ENCODE measurements at regions not wholly inside any gene's neighbourhood (a gene's known extent, or its start where the extent isn't known, plus 50 kb on each side); places are given as distances from the start of the nearest gene placed in this dataset.
"Not testable (repeated sequence)": the region's sequence is repeated elsewhere in the genome, so short reads cannot be mapped to it uniquely, and the experiment has no call there.

DNA sequence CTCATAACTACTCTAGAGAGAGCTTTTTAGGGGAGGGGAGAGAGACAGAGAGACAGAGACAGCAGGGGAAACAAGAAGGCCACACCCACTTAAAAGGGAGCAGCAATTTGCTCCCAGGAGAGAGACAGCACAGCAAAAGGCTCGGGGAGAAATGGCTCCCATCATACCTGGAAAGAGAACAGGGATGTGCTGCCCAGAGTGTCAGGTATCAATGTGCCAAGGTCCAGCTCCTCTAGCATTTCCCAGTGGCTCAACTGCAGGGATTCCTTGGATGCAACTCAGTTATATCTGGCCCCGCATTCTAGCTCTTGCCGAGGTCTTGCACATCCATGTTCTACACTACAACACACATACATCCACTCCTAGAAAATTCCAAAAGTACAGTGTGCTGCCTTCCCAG, 304.0 kb upstream of the CDYL start:
- TF ChIP-seq, protein P1, sequence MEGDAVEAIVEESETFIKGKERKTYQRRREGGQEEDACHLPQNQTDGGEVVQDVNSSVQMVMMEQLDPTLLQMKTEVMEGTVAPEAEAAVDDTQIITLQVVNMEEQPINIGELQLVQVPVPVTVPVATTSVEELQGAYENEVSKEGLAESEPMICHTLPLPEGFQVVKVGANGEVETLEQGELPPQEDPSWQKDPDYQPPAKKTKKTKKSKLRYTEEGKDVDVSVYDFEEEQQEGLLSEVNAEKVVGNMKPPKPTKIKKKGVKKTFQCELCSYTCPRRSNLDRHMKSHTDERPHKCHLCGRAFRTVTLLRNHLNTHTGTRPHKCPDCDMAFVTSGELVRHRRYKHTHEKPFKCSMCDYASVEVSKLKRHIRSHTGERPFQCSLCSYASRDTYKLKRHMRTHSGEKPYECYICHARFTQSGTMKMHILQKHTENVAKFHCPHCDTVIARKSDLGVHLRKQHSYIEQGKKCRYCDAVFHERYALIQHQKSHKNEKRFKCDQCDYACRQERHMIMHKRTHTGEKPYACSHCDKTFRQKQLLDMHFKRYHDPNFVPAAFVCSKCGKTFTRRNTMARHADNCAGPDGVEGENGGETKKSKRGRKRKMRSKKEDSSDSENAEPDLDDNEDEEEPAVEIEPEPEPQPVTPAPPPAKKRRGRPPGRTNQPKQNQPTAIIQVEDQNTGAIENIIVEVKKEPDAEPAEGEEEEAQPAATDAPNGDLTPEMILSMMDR (IDR thresholded peaks at IDR 0.05; ENCODE audit: low read depth, low read length) = no peak
- H3K4me3 ChIP-seq (ENCODE audit: low read depth, low read length) = no peak overlapping the region
- peaks cover 19% of the 10 kb centered on the region; the same call in 1 of the 2 replicates for H3K9me3 ChIP-seq (ENCODE audit: control insufficient read depth, insufficient read depth, low read length)
- no peak overlapping the region for H3K27ac ChIP-seq (ENCODE audit: low read depth, low read length)
- POLR2A ChIA-PET = no interaction called here
- H3K27me3 ChIP-seq (ENCODE audit: control insufficient read depth, insufficient read depth, low read length) = peaks cover 3% of the 10 kb centered on the region
- DNase-seq (ENCODE audit: low read depth, low spot score) = no peak
- CTCF ChIA-PET = no interaction called here

DNA sequence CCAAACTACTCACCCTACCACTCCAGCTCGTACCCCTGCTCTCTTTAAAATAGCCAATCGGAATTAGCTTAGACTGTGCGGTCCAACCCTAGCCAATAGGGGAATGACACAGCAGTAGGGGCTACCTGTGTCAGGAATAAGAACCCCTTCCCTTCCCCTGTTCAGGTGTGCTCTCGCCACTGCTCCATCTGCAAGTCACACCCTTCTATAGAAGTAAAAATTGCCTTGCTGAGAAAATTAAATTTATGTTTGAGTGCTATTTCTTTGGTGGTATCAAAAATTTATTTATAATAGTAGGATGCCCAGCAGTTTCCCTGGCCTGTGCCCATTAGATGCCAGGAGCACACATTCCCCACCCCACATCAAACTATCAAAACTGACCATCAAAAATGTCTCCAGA, 304.7 kb upstream of the CDYL start:
- H3K27me3 ChIP-seq (ENCODE audit: control insufficient read depth, insufficient read depth, low read length); H3K27ac ChIP-seq (ENCODE audit: low read depth, low read length); DNase-seq (ENCODE audit: low read depth, low spot score); CTCF ChIA-PET; H3K4me3 ChIP-seq (ENCODE audit: low read depth, low read length); POLR2A ChIA-PET: not testable (repeated sequence)
- peaks cover 19% of the 10 kb centered on the region; the same call in 1 of the 2 replicates for H3K9me3 ChIP-seq (ENCODE audit: control insufficient read depth, insufficient read depth, low read length)

GRCh38 chr6:4470698-4471210, 305.4 kb upstream of the CDYL start:
- DNase-seq (ENCODE audit: low read depth, low spot score) = no peak
- CTCF ChIA-PET = no interaction called here
- Histone ChIP-seq H3K27ac (ENCODE audit: low read depth, low read length) (no peak overlapping the region), H3K27me3 (ENCODE audit: control insufficient read depth, insufficient read depth, low read length) (no peaks in the 10 kb centered on the region), H3K4me3 (ENCODE audit: low read depth, low read length) (no peak overlapping the region), H3K9me3 (ENCODE audit: control insufficient read depth, insufficient read depth, low read length) (peaks cover 19% of the 10 kb centered on the region; the same call in 1 of the 2 replicates)
- POLR2A ChIA-PET = no interaction called here
- TF ChIP-seq, protein P1 (IDR thresholded peaks at IDR 0.05; ENCODE audit: low read depth, low read length) = no peak

GRCh38 chr6:4466769-4467480, 309.3 kb upstream of the CDYL start:
- Histone ChIP-seq H3K4me3 (ENCODE audit: low read depth, low read length) (no peak overlapping the region), H3K27ac (ENCODE audit: low read depth, low read length) (no peak overlapping the region), H3K27me3 (ENCODE audit: control insufficient read depth, insufficient read depth, low read length) (no peaks in the 10 kb centered on the region), H3K9me3 (ENCODE audit: control insufficient read depth, insufficient read depth, low read length) (peaks cover 12% of the 10 kb centered on the region; the same call in 1 of the 2 replicates)
- DNase-seq (ENCODE audit: low read depth, low spot score) = no peak
- TF ChIP-seq, protein P1 (IDR thresholded peaks at IDR 0.05; ENCODE audit: low read depth, low read length) = 0 out of 2 replicates have a peak, but pooled peaks have one; percentile 17
- ChIA-PET CTCF (no interaction called here), POLR2A (no interaction called here)

DNA sequence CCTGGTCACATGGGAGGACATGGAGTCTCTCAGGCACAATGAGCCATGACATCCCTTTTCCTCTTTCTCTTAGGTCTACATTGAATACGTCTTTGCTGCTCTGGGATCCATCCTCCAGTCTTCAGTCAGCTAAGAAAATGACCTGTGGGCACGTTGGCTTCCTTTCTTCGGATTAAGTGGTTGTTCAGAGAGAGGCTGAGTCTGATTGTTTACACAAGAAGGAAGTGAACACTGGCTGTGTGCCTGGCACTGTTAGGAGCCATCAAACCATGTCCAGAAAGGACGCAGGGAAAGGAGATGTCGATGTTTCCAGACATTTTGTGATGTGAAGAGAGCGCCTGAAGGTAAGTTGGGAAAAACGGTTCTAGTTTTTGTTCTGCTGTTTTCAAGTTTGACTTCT, 309.9 kb upstream of the CDYL start:
- Histone ChIP-seq H3K9me3 (ENCODE audit: control insufficient read depth, insufficient read depth, low read length) (peaks cover 7% of the 10 kb centered on the region; the same call in 1 of the 2 replicates), H3K27ac (ENCODE audit: low read depth, low read length) (no peak overlapping the region), H3K4me3 (ENCODE audit: low read depth, low read length) (no peak overlapping the region), H3K27me3 (ENCODE audit: control insufficient read depth, insufficient read depth, low read length) (no peaks in the 10 kb centered on the region)
- CTCF ChIA-PET = interaction anchor here (0.6 kb wide), 1 partner anchor 107 kb away, joined by 3 read pairs; no protein-coding TSS in a partner anchor
- POLR2A ChIA-PET = no interaction called here
- no peak for DNase-seq (ENCODE audit: low read depth, low spot score)
- TF ChIP-seq, protein P1 (IDR thresholded peaks at IDR 0.05; ENCODE audit: low read depth, low read length) = no peak
